Spleen (tissue), 11 donors: ENCODE measurements at regions not wholly inside any gene's neighbourhood (a gene's known extent, or its start where the extent isn't known, plus 50 kb on each side); places are given as distances from the start of the nearest gene placed in this dataset.

Experiments used
- DNase-seq: peaks from one replicate; pipeline ENCODE4 v3.0.0-alpha.2; 2020
- H3K27ac ChIP-seq, 8 donors: fragments of 200-600 bp; sonication (generic) in 7 of 8; 1 replicate in 4 of 8; 2 replicates in 4 of 8; pipeline versions ENCODE4 v1.5.0 to v1.8.0; 2016 to 2021; ENCODE audit warnings: inconsistent platforms in 4 of 8, mild to moderate bottlenecking in 4 of 8, moderate library complexity in 1 of 8
- H3K27me3 ChIP-seq, 7 donors: fragments of 200-600 bp; sonication (generic) in 6 of 7; replicated peaks in 1 of 7; 1 replicate in 4 of 7; 2 replicates in 3 of 7; pipeline versions ENCODE4 v1.5.0 to v1.8.0; 2016 to 2021; ENCODE audit warnings: inconsistent platforms in 3 of 7, mild to moderate bottlenecking in 1 of 7
- H3K36me3 ChIP-seq, 6 donors: fragments of 200-600 bp; sonication (generic) in 5 of 6; 1 replicate in 4 of 6; 2 replicates in 2 of 6; pipeline versions ENCODE4 v1.5.0 to v1.8.0; 2016 to 2021; ENCODE audit warnings: inconsistent platforms in 2 of 6
- H3K4me1 ChIP-seq, 6 donors: fragments of 200-600 bp; sonication (generic) in 5 of 6; 1 replicate in 3 of 6; 2 replicates in 3 of 6; pipeline versions ENCODE4 v1.5.0 to v1.8.0; 2016 to 2021; ENCODE audit warnings: inconsistent platforms in 3 of 6
- H3K4me3 ChIP-seq, 8 donors: fragments of 200-600 bp; sonication (generic) in 7 of 8; 1 replicate in 4 of 8; 2 replicates in 4 of 8; pipeline versions ENCODE4 v1.5.0 to v1.8.0; 2016 to 2021; ENCODE audit warnings: inconsistent platforms in 4 of 8, mild to moderate bottlenecking in 4 of 8, moderate library complexity in 2 of 8
- H3K9me3 ChIP-seq, 8 donors: fragments of 200-600 bp; sonication (generic) in 7 of 8; 1 replicate in 4 of 8; 2 replicates in 4 of 8; pipeline versions ENCODE4 v1.5.0 to v1.8.0; 2016 to 2021; ENCODE audit warnings: inconsistent platforms in 4 of 8
- CTCF ChIP-seq, 11 experiments: fragments of 200-600 bp in 7 of 11; fragments of 450-650 bp in 4 of 11; sonication (generic) in 4 of 11; IDR thresholded peaks in 8 of 11; conservative IDR thresholded peaks in 3 of 11; 1 replicate in 7 of 11; 2 replicates in 4 of 11; pipeline versions ENCODE4 v1.4.0 to v1.8.0; 2016 to 2021; ENCODE audit warnings: antibody characterized with exemption in 11 of 11, inconsistent platforms in 4 of 11, mild to moderate bottlenecking in 1 of 11
- POLR2A ChIP-seq, 3 donors: fragments of 450-650 bp; IDR thresholded peaks; one replicate each; pipeline ENCODE4 v1.5.1; 2017; ENCODE audit warnings: antibody characterized with exemption in 3 of 3, mild to moderate bottlenecking in 1 of 3
- POLR2AphosphoS5 ChIP-seq, 3 donors: sonication (generic); formaldehyde crosslinking; IDR thresholded peaks; one replicate each; pipeline ENCODE4 v1.5.1; 2017; ENCODE audit warnings: antibody characterized with exemption in 3 of 3
- WGBS, 5 donors: extraction: QIAGEN DNeasy Blood & Tissue Kit in 3 of 5; methylation state at CpG; one replicate each; pipeline versions ENCODE4 v1.1.5 to v1.1.7; 2013 to 2018; 5-methylcytosine and 5-hydroxymethylcytosine counted together
- intact Hi-C: fragments of 100-400 bp; cut with DNase I; formaldehyde crosslinking; loops from one replicate; pipeline ENCODE4 v1.15.0; 2023; ENCODE audit warnings: low total_unique reads
- donor health status: healthy with polysubstance abuse.
- donor health status: DM: no; HTN: no; CAD: no; lungs with moderate emphysema.
- donor health status: DM: no; HTN: no; CAD: no.
- donor health status: Bipolar disorder and iron deficiency.
- donor health status: healthy.
- donor health status: DM: no; HTN: no; CAD: no.
- donor health status: DM: yes; HTN: yes; CAD: no.

GRCh38 chr5:79853676-79854418 lies 137.2 kb downstream of the MTX3 start:
- Histone ChIP-seq H3K4me3 (no peak overlapping the region), H3K36me3 (no peaks in the 10 kb centered on the region), H3K27me3 (peaks cover 0 to 2% (median 0%) of the 10 kb centered on the region in 7 donors), H3K27ac (no peak overlapping the region), H3K4me1 (peaks cover 0 to 6% (median 0%) of the 10 kb centered on the region in 6 donors), H3K9me3 (no peaks in the 10 kb centered on the region)
- intact Hi-C loops = no loop called here
- WGBS, 5 donors = 82 to 88% (median 86%) methylated on average over 8 of the region's 8 CpGs
- no peak for TF ChIP-seq CTCF (IDR thresholded peaks at IDR 0.05 in 8 of 11, conservative IDR thresholded peaks at IDR 0.05 in 3 of 11)
- TF ChIP-seq POLR2AphosphoS5 (IDR thresholded peaks at IDR 0.05) = no peak
- TF ChIP-seq POLR2A (IDR thresholded peaks at IDR 0.05) = no peak
- no peak for DNase-seq

DNA sequence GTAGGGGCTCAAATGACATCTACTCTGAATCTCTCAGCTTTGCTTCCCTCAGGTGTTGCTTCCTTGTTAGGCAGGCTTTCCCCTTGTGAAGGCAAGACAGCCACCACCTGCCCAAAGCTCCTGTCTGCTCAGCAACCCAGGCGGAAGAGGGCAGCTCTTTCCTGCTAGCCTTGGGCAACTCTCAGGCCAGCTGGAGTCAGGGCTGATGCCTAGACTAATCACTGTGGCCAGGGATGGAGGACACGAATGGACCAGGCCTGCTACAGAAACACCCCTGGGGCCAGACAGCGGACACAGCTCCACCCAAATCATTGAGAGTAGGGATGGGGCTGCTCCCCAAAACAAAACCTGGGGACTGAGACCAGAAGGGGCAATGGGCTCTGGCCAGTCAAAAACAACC lies 138.0 kb downstream of the MTX3 start:
- Histone ChIP-seq H3K4me3 (no peak overlapping the region), H3K27ac (no peak overlapping the region), H3K4me1 (peaks cover 0 to 2% (median 0%) of the 10 kb centered on the region in 6 donors), H3K36me3 (no peaks in the 10 kb centered on the region), H3K9me3 (no peaks in the 10 kb centered on the region), H3K27me3 (no peaks in the 10 kb centered on the region)
- no peak for DNase-seq
- WGBS, 5 donors = 71 to 86% (median 78%) methylated on average over 3 of the region's 3 CpGs
- TF ChIP-seq POLR2A (IDR thresholded peaks at IDR 0.05) (no peak), CTCF (IDR thresholded peaks at IDR 0.05 in 8 of 11, conservative IDR thresholded peaks at IDR 0.05 in 3 of 11) (no peak), POLR2AphosphoS5 (IDR thresholded peaks at IDR 0.05) (no peak)
- intact Hi-C loops = no loop called here

- no peaks in the 10 kb centered on the region for H3K9me3 ChIP-seq
- TF ChIP-seq POLR2A (IDR thresholded peaks at IDR 0.05) = no peak
- no peak for TF ChIP-seq POLR2AphosphoS5 (IDR thresholded peaks at IDR 0.05)
- TF ChIP-seq CTCF (IDR thresholded peaks at IDR 0.05 in 8 of 11, conservative IDR thresholded peaks at IDR 0.05 in 3 of 11) = no peak
- H3K27me3 ChIP-seq = peaks cover 0 to 5% (median 0%) of the 10 kb centered on the region in 7 donors
- intact Hi-C loops = no loop called here
- no peak overlapping the region for H3K4me3 ChIP-seq
- 81 to 86% (median 84%) methylated on average over 7 of the region's 7 CpGs for WGBS, 5 donors
- no peaks in the 10 kb centered on the region for H3K4me1 ChIP-seq
- H3K36me3 ChIP-seq = no peaks in the 10 kb centered on the region
- DNase-seq = no peak
- H3K27ac ChIP-seq = no peak overlapping the region
Measured at GRCh38 chr5:79851391-79851863, 139.6 kb downstream of the MTX3 start.

DNA sequence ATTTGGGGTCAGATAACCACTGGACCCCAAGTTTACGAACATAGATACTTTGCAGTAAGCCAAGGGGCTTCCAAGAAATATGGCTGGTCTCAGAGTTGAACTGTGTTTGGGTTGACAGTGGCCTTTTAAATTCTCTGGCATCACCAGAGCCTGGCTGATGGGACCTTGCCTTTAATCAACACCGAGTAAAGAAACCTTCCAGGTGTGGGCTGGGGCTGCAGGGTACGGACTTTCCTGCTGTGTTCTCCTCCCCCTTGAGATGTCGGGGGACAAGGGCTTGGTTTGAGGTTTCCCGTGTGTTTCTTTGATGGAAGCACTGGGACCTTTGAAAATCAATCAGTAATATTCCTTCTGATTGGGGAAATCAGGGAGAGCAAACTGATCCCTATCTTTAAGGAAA lies 140.1 kb downstream of the MTX3 start:
- H3K27ac ChIP-seq = no peak overlapping the region
- H3K27me3 ChIP-seq = peaks cover 0 to 5% (median 0%) of the 10 kb centered on the region in 7 donors
- H3K9me3 ChIP-seq = no peaks in the 10 kb centered on the region
- 84 to 92% (median 89%) methylated on average over 5 of the region's 5 CpGs for WGBS, 5 donors
- H3K4me3 ChIP-seq = no peak overlapping the region
- intact Hi-C loops = no loop called here
- no peaks in the 10 kb centered on the region for H3K36me3 ChIP-seq
- DNase-seq = no peak
- H3K4me1 ChIP-seq = no peaks in the 10 kb centered on the region
- TF ChIP-seq POLR2AphosphoS5 (IDR thresholded peaks at IDR 0.05) (no peak), POLR2A (IDR thresholded peaks at IDR 0.05) (no peak), CTCF (IDR thresholded peaks at IDR 0.05 in 8 of 11, conservative IDR thresholded peaks at IDR 0.05 in 3 of 11) (no peak)
